ENCODE measurements at regions not wholly inside any gene's neighbourhood (a gene's known extent, or its start where the extent isn't known, plus 50 kb on each side); places are given as distances from the start of the nearest gene placed in this dataset.

- TF ChIP-seq, protein P1, sequence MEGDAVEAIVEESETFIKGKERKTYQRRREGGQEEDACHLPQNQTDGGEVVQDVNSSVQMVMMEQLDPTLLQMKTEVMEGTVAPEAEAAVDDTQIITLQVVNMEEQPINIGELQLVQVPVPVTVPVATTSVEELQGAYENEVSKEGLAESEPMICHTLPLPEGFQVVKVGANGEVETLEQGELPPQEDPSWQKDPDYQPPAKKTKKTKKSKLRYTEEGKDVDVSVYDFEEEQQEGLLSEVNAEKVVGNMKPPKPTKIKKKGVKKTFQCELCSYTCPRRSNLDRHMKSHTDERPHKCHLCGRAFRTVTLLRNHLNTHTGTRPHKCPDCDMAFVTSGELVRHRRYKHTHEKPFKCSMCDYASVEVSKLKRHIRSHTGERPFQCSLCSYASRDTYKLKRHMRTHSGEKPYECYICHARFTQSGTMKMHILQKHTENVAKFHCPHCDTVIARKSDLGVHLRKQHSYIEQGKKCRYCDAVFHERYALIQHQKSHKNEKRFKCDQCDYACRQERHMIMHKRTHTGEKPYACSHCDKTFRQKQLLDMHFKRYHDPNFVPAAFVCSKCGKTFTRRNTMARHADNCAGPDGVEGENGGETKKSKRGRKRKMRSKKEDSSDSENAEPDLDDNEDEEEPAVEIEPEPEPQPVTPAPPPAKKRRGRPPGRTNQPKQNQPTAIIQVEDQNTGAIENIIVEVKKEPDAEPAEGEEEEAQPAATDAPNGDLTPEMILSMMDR (IDR thresholded peaks at IDR 0.05; ENCODE audit: extremely low read depth in 1 of 2, insufficient read depth in 1 of 2, low read depth in 1 of 2, low read length in 2 of 2), result no peak
- no peak for TF ChIP-seq POLR2A (IDR thresholded peaks at IDR 0.05; ENCODE audit: low read depth, low read length)
- TF ChIP-seq EZH2 (IDR thresholded peaks at IDR 0.05; ENCODE audit: borderline replicate concordance, low read depth, low read length, severe bottlenecking), result no peak
- TF ChIP-seq FOS (IDR thresholded peaks at IDR 0.05; ENCODE audit: borderline replicate concordance, insufficient read depth, low read length), result no peak
- TF ChIP-seq POLR2AphosphoS5 (IDR thresholded peaks at IDR 0.05; ENCODE audit: insufficient read depth, low read depth, low read length), result no peak
- no peak for TF ChIP-seq MYC (IDR thresholded peaks at IDR 0.05; ENCODE audit: low read depth, low read length)
Observed at GRCh38 chr10:84065804-84066601, 73.3 kb upstream of the GHITM start.

Measured in endothelial cell of umbilical vein (primary cell).